Erythroblast (primary cell): ENCODE measurements at regions not wholly inside any gene's neighbourhood (a gene's known extent, or its start where the extent isn't known, plus 50 kb on each side); places are given as distances from the start of the nearest gene placed in this dataset.

Experiments
- GATA1 ChIP-seq: IDR thresholded peaks from 2 replicates; pipeline ENCODE4 v1.6.1; 2011; ENCODE audit warnings: low read depth, mild to moderate bottlenecking, control low read depth, low read length, moderate library complexity
- POLR2A ChIP-seq: IDR thresholded peaks from 2 replicates; pipeline ENCODE4 v1.6.1; 2011; ENCODE audit warnings: mild to moderate bottlenecking, low read length

GRCh38 chr12:11545484-11546330 lies 103.8 kb upstream of the ETV6 start:
- TF ChIP-seq POLR2A (no peak), GATA1 (no peak)
